Left renal cortex interstitium (tissue), 4 donors: ENCODE measurements at regions not wholly inside any gene's neighbourhood (a gene's known extent, or its start where the extent isn't known, plus 50 kb on each side); places are given as distances from the start of the nearest gene placed in this dataset.
"Not testable (repeated sequence)": the region's sequence is repeated elsewhere in the genome, so short reads cannot be mapped to it uniquely, and the experiment has no call there.

Experiments used
- DNase-seq, 4 donors: peaks; one replicate each; pipeline ENCODE4 v3.0.0-alpha.2; 2013; ENCODE audit warnings: low read depth in 4 of 4, low spot score in 2 of 4, missing footprints in 1 of 4

- no peak for DNase-seq
Observed at GRCh38 chr21:35314857-35315582, 265.9 kb upstream of the RUNX1 start.

GRCh38 chr21:35311985-35312384 lies 262.9 kb upstream of the RUNX1 start:
- DNase-seq = no peak

DNA sequence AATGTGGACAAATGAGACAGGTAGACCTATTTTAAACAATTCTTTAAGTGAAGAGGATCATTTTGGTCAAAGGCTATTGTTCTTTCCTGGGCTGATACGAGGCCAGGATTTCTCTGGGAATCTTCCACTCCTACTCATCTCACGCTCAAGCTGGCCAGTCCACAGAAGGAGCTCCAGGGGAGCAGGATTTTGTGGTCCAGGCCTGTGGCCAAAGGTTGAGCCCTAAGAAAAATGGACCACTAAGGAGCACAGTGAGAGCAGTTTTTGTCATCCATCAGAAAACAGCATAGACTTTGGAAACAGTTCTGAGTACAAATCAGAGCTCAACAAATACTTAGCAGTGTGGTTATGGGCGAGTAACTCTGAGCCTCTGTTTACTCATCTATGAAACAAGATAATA lies 260.2 kb upstream of the RUNX1 start:
- no peak for DNase-seq

DNA sequence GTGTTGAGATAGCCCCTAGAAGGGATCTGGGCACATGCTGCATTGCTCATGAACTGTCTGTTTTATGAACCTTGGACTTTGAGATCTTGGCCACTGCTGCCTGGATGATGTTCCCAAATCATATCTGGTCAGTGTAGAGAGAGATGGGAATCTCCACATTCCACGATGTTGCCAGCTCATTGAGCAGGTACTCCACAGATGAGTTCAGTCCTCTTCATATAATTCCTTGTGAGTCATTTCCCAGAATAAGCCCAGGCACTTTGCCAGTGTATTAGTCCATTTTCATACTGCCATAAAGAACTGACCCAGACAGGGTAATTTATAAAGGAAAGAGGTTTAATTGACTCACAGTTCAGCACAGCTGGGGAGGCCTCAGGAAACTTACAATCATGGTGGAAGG lies 254.0 kb upstream of the RUNX1 start:
- DNase-seq = no peak

DNA sequence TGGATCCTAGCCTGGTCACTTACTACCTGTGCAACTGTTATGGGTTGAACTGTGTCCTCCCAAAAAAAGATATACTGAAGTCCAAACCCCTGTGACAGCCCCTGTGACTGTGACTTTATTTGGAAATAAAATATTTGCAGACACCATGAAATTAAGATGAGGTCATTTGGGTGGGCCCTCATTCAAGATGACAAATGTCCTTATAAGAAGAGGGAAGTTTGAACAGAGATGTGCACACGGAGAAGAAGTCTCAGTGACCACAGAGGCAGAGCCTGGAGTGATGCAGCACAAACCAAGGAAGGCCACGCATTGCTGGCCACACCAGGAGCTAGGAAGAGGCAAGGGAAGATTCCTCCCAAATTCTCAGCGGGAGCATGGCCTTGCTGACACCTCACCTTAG lies 249.7 kb upstream of the RUNX1 start:
- no peak for DNase-seq

GRCh38 chr21:35297665-35298064 lies 248.6 kb upstream of the RUNX1 start:
- DNase-seq = no peak

DNA sequence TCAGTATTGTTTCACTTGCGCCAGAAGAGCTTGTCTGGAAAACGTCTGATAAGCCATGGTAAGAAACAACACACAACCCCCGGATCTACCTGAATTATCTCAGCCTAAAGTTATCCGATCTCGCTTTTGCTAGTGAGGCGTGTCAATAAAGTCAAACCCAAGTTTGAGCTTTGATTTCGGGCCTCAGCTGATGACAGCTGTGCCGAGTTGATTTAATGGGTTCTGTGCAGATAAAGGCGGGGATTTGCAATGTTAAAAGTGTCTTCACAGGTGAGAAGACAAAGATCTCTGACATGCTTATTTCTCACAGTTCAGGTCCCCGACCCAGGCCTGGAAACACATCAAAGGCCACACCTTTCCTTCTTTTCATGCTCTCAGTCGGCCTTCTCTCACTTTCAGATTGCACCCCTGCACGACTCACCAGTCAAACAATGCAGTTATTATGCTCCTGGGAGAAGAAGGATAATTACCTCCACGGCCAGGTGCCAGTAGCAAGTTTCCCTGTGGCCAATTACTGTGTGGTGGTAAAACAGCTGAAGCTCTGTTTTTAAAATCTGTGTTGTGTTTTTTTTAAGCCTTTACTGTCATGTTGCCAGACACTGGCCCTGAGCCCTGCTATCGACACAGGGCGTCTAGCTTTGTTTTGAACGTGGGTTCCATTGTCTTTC lies 245.3 kb upstream of the RUNX1 start:
- no peak for DNase-seq

DNA sequence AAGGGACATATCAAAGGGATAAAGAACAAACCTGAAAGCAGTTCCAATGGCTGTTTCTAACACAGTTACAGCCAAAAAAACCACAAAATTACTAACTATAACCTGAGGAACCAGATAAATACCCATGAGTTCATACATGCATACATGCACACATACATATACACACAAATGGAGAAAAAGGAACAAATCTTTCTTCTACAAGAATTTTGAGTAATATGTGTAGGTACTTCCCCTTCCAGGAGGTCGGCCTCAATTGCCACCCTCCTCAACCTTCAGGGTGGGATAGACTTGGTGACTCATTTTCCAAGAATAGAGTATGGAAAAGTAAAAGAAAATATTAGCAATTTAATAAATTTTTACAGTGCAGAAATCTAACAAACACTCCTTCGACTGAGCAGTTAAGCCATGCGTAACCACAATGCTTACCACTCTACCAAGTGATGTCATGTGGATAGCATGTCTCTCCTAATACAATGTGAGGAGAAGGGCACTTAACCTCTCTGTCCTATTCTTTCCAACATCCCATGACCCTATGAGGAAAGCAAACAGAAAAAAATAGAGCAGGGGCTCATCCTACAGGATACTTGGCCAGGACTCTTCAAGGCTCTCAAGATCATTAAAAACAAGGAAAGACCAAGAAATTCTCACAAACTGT lies 243.0 kb upstream of the RUNX1 start:
- DNase-seq = no peak

DNA sequence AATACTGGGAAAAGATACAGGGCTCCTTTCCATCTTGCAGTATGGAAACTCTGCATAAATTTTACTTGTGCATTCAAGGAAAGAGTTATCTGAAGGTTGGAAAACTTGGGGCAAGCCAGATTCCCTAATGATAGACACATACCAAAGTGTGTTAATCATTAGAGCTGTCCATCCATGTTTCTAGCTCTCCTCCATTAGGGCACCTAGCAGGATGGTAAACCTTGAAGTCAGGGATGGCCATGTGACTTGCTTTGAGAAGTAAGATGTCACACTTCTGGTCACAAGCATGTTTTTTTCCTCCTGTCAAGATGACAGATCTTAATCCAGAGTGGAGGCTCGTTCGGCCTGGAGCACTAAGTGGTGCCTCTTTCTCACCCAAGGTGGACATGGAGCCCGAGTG lies 241.9 kb upstream of the RUNX1 start:
- DNase-seq = no peak

GRCh38 chr21:35288238-35288637 lies 239.1 kb upstream of the RUNX1 start:
- no peak for DNase-seq

DNA sequence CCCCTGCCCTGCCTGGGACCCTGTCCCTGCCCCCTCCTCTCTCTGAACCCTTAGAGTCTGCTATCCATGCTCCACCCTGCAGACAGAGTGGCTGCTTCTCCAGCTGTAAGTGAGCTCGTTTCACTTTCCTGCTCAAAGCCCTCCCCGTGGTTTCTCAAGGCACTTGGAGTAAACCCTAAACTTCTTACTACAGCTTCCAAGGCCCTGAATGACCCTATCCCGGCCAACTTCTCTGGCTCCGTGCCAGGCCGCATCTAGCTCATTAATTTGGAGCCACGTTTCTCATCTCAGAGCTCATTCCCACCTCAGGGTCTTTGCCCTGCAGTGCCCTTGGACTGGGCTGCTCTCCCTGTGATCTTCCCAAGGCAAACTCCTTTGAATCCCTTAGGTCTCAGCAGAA lies 235.1 kb upstream of the RUNX1 start:
- no peak for DNase-seq

- DNase-seq = no peak
Observed at GRCh38 chr21:35282944-35283343, 233.8 kb upstream of the RUNX1 start.

GRCh38 chr21:35281956-35282355 lies 232.9 kb upstream of the RUNX1 start:
- no peak for DNase-seq

- DNase-seq = no peak
Observed at GRCh38 chr21:35280231-35280630, 231.1 kb upstream of the RUNX1 start.

DNA sequence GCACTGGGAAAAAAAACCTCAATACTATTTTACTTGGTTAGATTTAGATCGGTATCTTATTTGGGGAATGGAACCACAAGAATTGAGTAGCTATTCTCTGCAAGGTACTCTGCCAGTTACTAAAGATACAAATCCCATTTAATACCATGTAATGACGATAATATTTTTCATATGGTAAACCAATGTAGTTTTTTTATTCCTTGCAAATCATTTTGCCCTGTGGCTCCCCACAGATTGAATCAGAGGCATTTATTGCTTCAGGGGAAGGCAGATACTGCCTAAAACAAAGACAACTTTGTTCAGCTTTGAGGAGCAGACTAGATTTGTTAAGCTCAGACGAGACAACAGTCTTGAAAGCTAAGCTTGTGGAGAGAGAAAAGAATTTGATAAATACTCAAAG lies 226.7 kb upstream of the RUNX1 start:
- no peak for DNase-seq

GRCh38 chr21:35274923-35275322 lies 225.8 kb upstream of the RUNX1 start:
- no peak for DNase-seq

GRCh38 chr21:35274090-35274489 lies 225.0 kb upstream of the RUNX1 start:
- DNase-seq = no peak

DNA sequence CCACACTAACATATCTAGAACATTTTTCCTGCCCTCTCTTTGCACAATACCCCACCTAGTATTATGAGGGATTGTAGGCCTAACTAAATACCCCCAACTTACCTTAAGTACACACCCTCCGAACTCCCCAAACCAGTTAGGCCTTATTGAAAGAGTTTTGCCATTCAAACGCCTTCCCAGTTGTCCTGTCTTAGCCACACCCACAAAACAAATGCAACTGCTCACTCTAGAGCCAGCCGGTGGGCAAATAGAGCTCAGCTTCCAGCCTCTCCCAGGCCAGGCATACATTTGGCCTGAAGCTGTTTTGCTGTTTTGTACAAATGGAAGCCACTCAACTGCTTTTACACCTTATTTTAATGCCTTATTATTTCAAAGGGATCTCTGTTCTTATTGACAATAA lies 224.2 kb upstream of the RUNX1 start:
- no peak for DNase-seq

DNA sequence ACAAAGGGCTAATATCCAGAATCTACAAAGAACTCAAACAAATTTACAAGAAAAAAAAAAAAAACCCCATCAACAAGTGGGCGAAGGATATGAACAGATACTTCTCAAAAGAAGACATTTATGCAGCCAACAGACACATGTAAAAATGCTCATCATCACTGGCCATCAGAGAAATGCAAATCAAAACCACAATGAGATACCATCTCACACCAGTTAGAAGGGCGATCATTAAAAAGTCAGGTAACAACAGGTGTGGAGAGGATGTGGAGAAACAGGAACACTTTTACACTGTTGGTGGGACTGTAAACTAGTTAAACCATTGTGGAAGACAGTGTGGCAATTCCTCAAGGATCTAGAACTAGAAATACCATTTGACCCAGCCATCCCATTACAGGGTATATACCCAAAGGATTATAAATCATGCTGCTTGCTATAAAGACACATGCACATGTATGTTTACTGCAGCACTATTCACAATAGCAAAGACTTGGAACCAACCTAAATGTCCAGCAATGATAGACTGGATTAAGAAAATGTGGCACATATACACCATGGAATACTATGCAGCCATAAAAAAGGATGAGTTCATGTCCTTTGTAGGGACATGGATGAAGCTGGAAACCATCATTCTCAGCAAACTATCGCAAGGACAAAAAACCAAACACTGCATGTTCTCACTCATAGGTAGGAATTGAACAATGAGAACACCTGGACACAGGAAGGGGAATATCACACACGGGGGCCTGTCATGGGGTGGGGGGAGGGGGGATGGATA lies 222.4 kb upstream of the RUNX1 start:
- not testable (repeated sequence) for DNase-seq

DNA sequence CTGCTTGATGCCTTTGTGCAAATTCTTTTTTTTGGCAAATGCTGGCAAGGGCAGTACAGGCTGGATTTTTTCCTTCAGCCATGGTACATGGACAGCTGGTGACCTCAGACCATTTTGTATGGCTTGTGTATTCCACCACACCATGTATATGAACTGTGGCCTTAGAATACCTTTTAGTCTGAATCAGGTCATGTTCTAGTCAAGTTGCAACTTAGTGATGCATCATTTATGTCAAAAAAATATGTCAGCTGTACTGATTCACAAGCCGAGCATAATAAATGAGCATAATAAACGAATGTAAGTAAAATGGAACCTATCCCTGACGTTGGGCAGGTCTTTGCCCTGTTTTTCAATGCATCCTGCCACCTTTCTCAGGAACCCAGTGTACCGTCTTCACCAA lies 219.7 kb upstream of the RUNX1 start:
- DNase-seq = no peak

- no peak for DNase-seq
Observed at GRCh38 chr21:35268261-35268660, 219.2 kb upstream of the RUNX1 start.
